HCT116 (cell line): ENCODE measurements at regions not wholly inside any gene's neighbourhood (a gene's known extent, or its start where the extent isn't known, plus 50 kb on each side); places are given as distances from the start of the nearest gene placed in this dataset.

ENCODE experiments used
- ATAC-seq: fragments of 200-7000 bp; cut with Tn5 transposase; 2 replicates; pipeline ENCODE4 v1.9.1; 2020; ENCODE audit warnings: mild to moderate bottlenecking, moderate library complexity
- BruUV-seq: library from RNA; stranded (reverse); fragments of 400-500 nt; replicated peaks from 2 replicates; lab custom pipeline; 2021; lab: Mats Ljungman, UMichigan
- CTCF ChIA-PET: fragments of 300-600 bp; sonication (Branson Sonifier 250); formaldehyde crosslinking; loops from one replicate; lab custom pipeline; 2021; ENCODE audit warnings: antibody characterized with exemption; lab: Charles Lee
- POLR2A ChIA-PET: fragments of 300-600, 350-600 bp; sonication (Branson Sonifier 250); formaldehyde crosslinking; loops from one replicate; lab custom pipeline; 2021; ENCODE audit warnings: antibody characterized with exemption; lab: Charles Lee
- RAD21 ChIA-PET, 2 experiments: fragments of 300-600 bp; sonication (Branson Sonifier 250); formaldehyde crosslinking; loops; one replicate each; lab custom pipeline; 2023; ENCODE audit warnings: low total read pairs in 2 of 2; ENCODE audit not compliant: uncharacterized antibody in 2 of 2, unreplicated experiment in 2 of 2, low non-redundant PET in 1 of 2; lab: Charles Lee
- DNase-seq: peaks from one replicate; pipeline ENCODE4 v3.0.0-alpha.2; 2010; ENCODE audit warnings: low read depth, low spot score
- H2AFZ ChIP-seq: fragments of 200-600 bp; shearing (Covaris generic), sonication (generic); 2 replicates; pipeline ENCODE4 v1.6.1; 2017; ENCODE audit warnings: low read depth, mixed run types, mixed read lengths, antibody characterized with exemption, low read length; ENCODE audit not compliant: poor library complexity, severe bottlenecking
- H3K27ac ChIP-seq: 2 replicates; pipeline ENCODE4 v1.5.1; 2012; ENCODE audit warnings: low read depth, low read length
- H3K27me3 ChIP-seq: fragments of 200-600 bp; sonication (generic); 2 replicates; pipeline ENCODE4 v1.6.1; 2016; ENCODE audit warnings: mixed run types, low read length, mixed read lengths; ENCODE audit not compliant: insufficient read depth
- H3K36me3 ChIP-seq, 2 experiments: fragments of 200-500 bp in 1 of 2; fragments of 200-600 bp in 1 of 2; sonication (Bioruptor generic) in 1 of 2; sonication (generic) in 1 of 2; 2 replicates each; pipeline versions ENCODE4 v1.5.1 to v1.6.1; 2014 to 2016; ENCODE audit warnings: low read length in 2 of 2, inconsistent platforms in 1 of 2, mixed read lengths in 1 of 2, mixed run types in 1 of 2; ENCODE audit not compliant: insufficient read depth in 2 of 2, control insufficient read depth in 1 of 2
- H3K4me1 ChIP-seq, 2 experiments: fragments of 200-600 bp in 1 of 2; sonication (generic) in 1 of 2; 2 replicates each; pipeline versions ENCODE4 v1.5.1 to v1.6.1; 2012 to 2017; ENCODE audit warnings: low read length in 2 of 2, inconsistent platforms in 1 of 2, mild to moderate bottlenecking in 1 of 2, mixed read lengths in 1 of 2, mixed run types in 1 of 2, moderate library complexity in 1 of 2; ENCODE audit not compliant: insufficient read depth in 2 of 2, control insufficient read depth in 1 of 2
- H3K4me2 ChIP-seq: fragments of 200-600 bp; sonication (generic); 2 replicates; pipeline ENCODE4 v1.6.1; 2017; ENCODE audit warnings: mixed run types, low read length, mixed read lengths
- H3K4me3 ChIP-seq, 2 experiments: fragments of 200-600 bp in 1 of 2; sonication (generic) in 1 of 2; replicated peaks in 1 of 2; 2 replicates each; pipeline ENCODE4 v1.5.1; 2011 to 2016; ENCODE audit warnings: low read length in 2 of 2, control low read depth in 1 of 2, low read depth in 1 of 2, mild to moderate bottlenecking in 1 of 2, mixed read lengths in 1 of 2, mixed run types in 1 of 2
- H3K79me2 ChIP-seq: fragments of 200-600 bp; sonication (generic); 2 replicates; pipeline ENCODE4 v1.6.1; 2017; ENCODE audit warnings: mild to moderate bottlenecking, mixed run types, low read length, moderate library complexity, mixed read lengths; ENCODE audit not compliant: insufficient read depth
- H3K9ac ChIP-seq: fragments of 200-600 bp; sonication (generic); 2 replicates; pipeline ENCODE4 v1.6.1; 2016; ENCODE audit warnings: low read length, mixed read lengths
- H3K9me2 ChIP-seq: fragments of 200-600 bp; sonication (generic), shearing (Covaris generic); 2 replicates; pipeline ENCODE4 v1.6.1; 2017; ENCODE audit warnings: mixed run types, mild to moderate bottlenecking, moderate library complexity; ENCODE audit not compliant: insufficient read depth
- H3K9me3 ChIP-seq, 2 experiments: fragments of 200-500 bp in 1 of 2; fragments of 200-600 bp in 1 of 2; sonication (Bioruptor generic) in 1 of 2; sonication (generic) in 1 of 2; 2 replicates each; pipeline ENCODE4 v1.6.1; 2014 to 2017; ENCODE audit warnings: low read length in 2 of 2, mixed read lengths in 2 of 2, inconsistent platforms in 1 of 2, low read depth in 1 of 2, mild to moderate bottlenecking in 1 of 2, mixed run types in 1 of 2, moderate library complexity in 1 of 2; ENCODE audit not compliant: control insufficient read depth in 1 of 2, insufficient read depth in 1 of 2
- H4K20me1 ChIP-seq: fragments of 200-600 bp; sonication (generic), shearing (Covaris generic); 2 replicates; pipeline ENCODE4 v1.6.1; 2017; ENCODE audit warnings: mixed run types, mild to moderate bottlenecking, moderate library complexity; ENCODE audit not compliant: insufficient read depth
- ATF3 ChIP-seq: IDR thresholded peaks from 2 replicates; pipeline ENCODE4 v1.6.1; 2012
- CBX3 ChIP-seq: IDR thresholded peaks from 2 replicates; pipeline ENCODE4 v1.6.1; 2012; ENCODE audit warnings: low read depth
- CEBPB ChIP-seq: IDR thresholded peaks from 2 replicates; pipeline ENCODE4 v1.6.1; 2012; ENCODE audit warnings: low read depth
- EGR1 ChIP-seq: IDR thresholded peaks from 2 replicates; pipeline ENCODE4 v1.6.1; 2012; ENCODE audit warnings: low read depth
- ELF1 ChIP-seq: IDR thresholded peaks from 2 replicates; pipeline ENCODE4 v1.6.1; 2012; ENCODE audit warnings: low read depth, borderline replicate concordance
- FOSL1 ChIP-seq: IDR thresholded peaks from 2 replicates; pipeline ENCODE4 v1.6.1; 2012; ENCODE audit warnings: low read depth
- JUND ChIP-seq: IDR thresholded peaks from 2 replicates; pipeline ENCODE4 v1.6.1; 2012
- POLR2A ChIP-seq: IDR thresholded peaks from 2 replicates; pipeline ENCODE4 v1.7.0; 2011; ENCODE audit warnings: borderline replicate concordance; ENCODE audit not compliant: insufficient read depth, insufficient read length; ENCODE audit errors: extremely low read depth
- REST ChIP-seq: IDR thresholded peaks from 2 replicates; pipeline ENCODE4 v1.6.1; 2012; ENCODE audit warnings: low read depth
- SIN3A ChIP-seq: IDR thresholded peaks from 2 replicates; pipeline ENCODE4 v1.6.1; 2012; ENCODE audit warnings: low read depth
- SP1 ChIP-seq: IDR thresholded peaks from 2 replicates; pipeline ENCODE4 v1.6.1; 2012; ENCODE audit warnings: low read depth
- SRF ChIP-seq: IDR thresholded peaks from 2 replicates; pipeline ENCODE4 v1.6.1; 2012; ENCODE audit warnings: low read depth
- YY1 ChIP-seq: IDR thresholded peaks from 2 replicates; pipeline ENCODE4 v1.6.1; 2011; ENCODE audit warnings: low read length, low read depth, moderate library complexity, mild to moderate bottlenecking; ENCODE audit not compliant: insufficient replicate concordance; ENCODE audit errors: extremely low read depth
- ZFX ChIP-seq: fragments of 450-650 bp; IDR thresholded peaks from 2 replicates; pipeline ENCODE4 v1.6.1; 2017
- intact Hi-C: fragments of 100-400 bp; cut with micrococcal nuclease; formaldehyde crosslinking; loops from 2 replicates; pipeline ENCODE4 v1.10.0; 2022
- TF ChIP-seq, protein P1 (sequence below), 3 experiments: fragments of 200-600 bp in 1 of 3; sonication (generic) in 1 of 3; IDR thresholded peaks in 2 of 3; conservative IDR thresholded peaks in 1 of 3; 2 replicates each; pipeline ENCODE4 v1.5.1; 2012 to 2017; ENCODE audit warnings: low read depth in 2 of 3, low read length in 2 of 3, antibody characterized with exemption in 1 of 3, borderline replicate concordance in 1 of 3, control low read depth in 1 of 3, mild to moderate bottlenecking in 1 of 3, mixed read lengths in 1 of 3, mixed run types in 1 of 3, moderate library complexity in 1 of 3; ENCODE audit not compliant: insufficient read depth in 1 of 3

DNA sequence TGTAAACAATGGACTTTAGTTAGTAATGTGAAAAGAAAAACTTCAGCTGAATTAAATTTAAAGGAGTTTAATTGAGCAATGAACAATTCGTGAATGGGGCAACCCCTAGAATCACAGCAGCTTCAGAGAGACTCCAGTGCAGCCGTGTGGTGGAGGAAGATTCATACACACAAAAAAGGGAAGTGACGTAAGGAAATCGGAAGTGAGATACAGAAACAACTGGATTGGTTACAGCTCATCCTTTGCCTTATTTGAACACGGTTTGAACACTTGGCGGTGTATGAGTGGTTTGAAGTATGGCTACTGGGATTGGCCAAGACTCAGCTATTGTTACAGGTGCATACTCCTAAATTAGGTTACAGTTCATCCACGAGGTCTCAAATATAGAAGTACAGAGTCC lies 460.4 kb upstream of the ASIC2 start:
- Histone ChIP-seq H3K4me2 (no peak overlapping the region), H3K9me2 (no peaks in the 10 kb centered on the region), H3K9ac (no peak overlapping the region), H2AFZ (no peak overlapping the region), H3K4me3 (no peak overlapping the region), H3K27ac (no peak overlapping the region), H3K79me2 (no peaks in the 10 kb centered on the region), H3K4me1 (no peaks in the 10 kb centered on the region), H4K20me1 (no peaks in the 10 kb centered on the region), H3K36me3 (no peaks in the 10 kb centered on the region), H3K9me3 (no peaks in the 10 kb centered on the region), H3K27me3 (no peaks in the 10 kb centered on the region)
- intact Hi-C loops, result loop anchor here (10.0 kb wide), 2 partner anchors 709 to 969 kb away; no protein-coding TSS in a partner anchor
- ChIA-PET CTCF (no interaction called here), RAD21 (no interaction called here), POLR2A (no interaction called here)
- BruUV-seq, result no TSS peak
- TF ChIP-seq ZFX (no peak), CBX3 (no peak), REST (no peak), ATF3 (no peak), ELF1 (no peak), POLR2A (no peak), SIN3A (no peak)
- DNase-seq, result no peak
- ATAC-seq, result no peak

DNA sequence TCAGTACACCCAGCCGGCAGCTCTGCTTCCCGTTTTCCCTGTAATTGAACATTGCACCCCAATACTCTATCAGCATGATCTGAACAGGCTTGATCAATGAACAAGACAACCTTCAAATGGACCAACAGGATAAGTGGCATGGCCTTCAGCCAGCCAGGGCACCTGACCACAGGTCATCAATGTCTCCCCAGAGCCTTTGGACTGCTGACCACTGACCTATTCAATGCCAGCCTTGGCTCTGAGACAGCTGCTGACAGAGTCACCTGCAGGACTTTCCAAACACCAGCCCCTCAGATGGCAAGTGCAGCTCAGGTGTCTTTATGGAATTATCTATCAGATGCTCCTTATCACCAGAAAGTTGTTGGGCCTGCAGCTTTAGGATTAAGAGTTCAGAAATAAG lies 462.9 kb upstream of the ASIC2 start:
- H3K9me3 ChIP-seq, result no peaks in the 10 kb centered on the region
- no peak overlapping the region for H3K4me2 ChIP-seq
- BruUV-seq, result no TSS peak
- no peak for DNase-seq
- no peak overlapping the region for H3K27ac ChIP-seq
- intact Hi-C loops, result loop anchor here (10.0 kb wide), 2 partner anchors 711 to 971 kb away; no protein-coding TSS in a partner anchor
- H4K20me1 ChIP-seq, result no peaks in the 10 kb centered on the region
- ChIA-PET CTCF (no interaction called here), RAD21 (no interaction called here), POLR2A (no interaction called here)
- no peak overlapping the region for H3K4me3 ChIP-seq
- H2AFZ ChIP-seq, result no peak overlapping the region
- ATAC-seq, result no peak
- no peak overlapping the region for H3K9ac ChIP-seq
- no peaks in the 10 kb centered on the region for H3K9me2 ChIP-seq
- H3K36me3 ChIP-seq, result no peaks in the 10 kb centered on the region
- no peaks in the 10 kb centered on the region for H3K4me1 ChIP-seq
- TF ChIP-seq SRF (no peak), YY1 (no peak), FOSL1 (no peak), SP1 (no peak), EGR1 (no peak), ELF1 (no peak), CEBPB (no peak), JUND (no peak)
- TF ChIP-seq, protein P1, sequence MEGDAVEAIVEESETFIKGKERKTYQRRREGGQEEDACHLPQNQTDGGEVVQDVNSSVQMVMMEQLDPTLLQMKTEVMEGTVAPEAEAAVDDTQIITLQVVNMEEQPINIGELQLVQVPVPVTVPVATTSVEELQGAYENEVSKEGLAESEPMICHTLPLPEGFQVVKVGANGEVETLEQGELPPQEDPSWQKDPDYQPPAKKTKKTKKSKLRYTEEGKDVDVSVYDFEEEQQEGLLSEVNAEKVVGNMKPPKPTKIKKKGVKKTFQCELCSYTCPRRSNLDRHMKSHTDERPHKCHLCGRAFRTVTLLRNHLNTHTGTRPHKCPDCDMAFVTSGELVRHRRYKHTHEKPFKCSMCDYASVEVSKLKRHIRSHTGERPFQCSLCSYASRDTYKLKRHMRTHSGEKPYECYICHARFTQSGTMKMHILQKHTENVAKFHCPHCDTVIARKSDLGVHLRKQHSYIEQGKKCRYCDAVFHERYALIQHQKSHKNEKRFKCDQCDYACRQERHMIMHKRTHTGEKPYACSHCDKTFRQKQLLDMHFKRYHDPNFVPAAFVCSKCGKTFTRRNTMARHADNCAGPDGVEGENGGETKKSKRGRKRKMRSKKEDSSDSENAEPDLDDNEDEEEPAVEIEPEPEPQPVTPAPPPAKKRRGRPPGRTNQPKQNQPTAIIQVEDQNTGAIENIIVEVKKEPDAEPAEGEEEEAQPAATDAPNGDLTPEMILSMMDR (IDR thresholded peaks at IDR 0.05 in 2 of 3, conservative IDR thresholded peaks at IDR 0.05 in 1 of 3; ENCODE audit: borderline replicate concordance in 1 of 3, insufficient read depth in 1 of 3, low read depth in 2 of 3, low read length in 2 of 3), result no peak
- H3K27me3 ChIP-seq, result no peaks in the 10 kb centered on the region
- H3K79me2 ChIP-seq, result no peaks in the 10 kb centered on the region
